Effector memory CD8-positive, alpha-beta T cell (primary cell): ENCODE measurements at regions not wholly inside any gene's neighbourhood (a gene's known extent, or its start where the extent isn't known, plus 50 kb on each side); places are given as distances from the start of the nearest gene placed in this dataset.
"Not testable (repeated sequence)": the region's sequence is repeated elsewhere in the genome, so short reads cannot be mapped to it uniquely, and the experiment has no call there.

ENCODE experiments used
- ATAC-seq: fragments of 150-1000 bp; cut with Tn5 transposase; replicated peaks from 2 replicates; pipeline ENCODE4 v1.10.0; 2021; ENCODE audit warnings: mild to moderate bottlenecking, moderate library complexity
- DNase-seq, 3 experiments: peaks; one replicate each; pipeline ENCODE4 v3.0.0; 2021
- H3K27ac Mint-ChIP-seq, 2 donors: one replicate each; pipeline ENCODE4 v1.8.0; 2022; ENCODE audit warnings: mild to moderate bottlenecking in 2 of 2, mixed read lengths in 2 of 2, moderate library complexity in 2 of 2
- H3K27me3 Mint-ChIP-seq, 2 donors: one replicate each; pipeline ENCODE4 v1.8.0; 2022; ENCODE audit warnings: mixed read lengths in 2 of 2
- H3K36me3 Mint-ChIP-seq: one replicate; pipeline ENCODE4 v1.8.0; 2022; ENCODE audit warnings: mild to moderate bottlenecking, moderate library complexity, mixed read lengths; ENCODE audit not compliant: insufficient read depth
- H3K4me1 Mint-ChIP-seq, 2 donors: one replicate each; pipeline ENCODE4 v1.8.0; 2022; ENCODE audit warnings: low read depth in 2 of 2, mixed read lengths in 2 of 2
- H3K4me3 Mint-ChIP-seq, 2 donors: one replicate each; pipeline ENCODE4 v1.8.0; 2022; ENCODE audit warnings: mild to moderate bottlenecking in 2 of 2, mixed read lengths in 2 of 2, moderate library complexity in 2 of 2
- H3K9me3 Mint-ChIP-seq, 2 donors: one replicate each; pipeline ENCODE4 v1.8.0; 2022; ENCODE audit warnings: mixed read lengths in 2 of 2

- Mint-ChIP-seq H3K4me1 (no peaks in the 10 kb centered on the region), H3K4me3 (no peak overlapping the region), H3K27ac (peak overlapping the region in 1 of 2 donors; percentile 29), H3K9me3 (no peaks in the 10 kb centered on the region), H3K27me3 (peaks cover 0 to 12% of the 10 kb centered on the region in 2 donors), H3K36me3 (peaks cover 17% of the 10 kb centered on the region)
- ATAC-seq (peak; percentile 79), DNase-seq (peak; percentile 79 to 86 (median 83))
These were observed 891.1 kb downstream of the TMEM121 start for GRCh38 chr14:106417224-106418049.

- peaks cover 17% of the 10 kb centered on the region for H3K36me3 Mint-ChIP-seq
- H3K4me3 Mint-ChIP-seq: no peak overlapping the region
- H3K4me1 Mint-ChIP-seq: no peaks in the 10 kb centered on the region
- no peaks in the 10 kb centered on the region for H3K9me3 Mint-ChIP-seq
- H3K27ac Mint-ChIP-seq: no peak overlapping the region
- H3K27me3 Mint-ChIP-seq: peaks cover 0 to 30% of the 10 kb centered on the region in 2 donors
- no peak for DNase-seq
- no peak for ATAC-seq
These were observed 893.1 kb downstream of the TMEM121 start for GRCh38 chr14:106419376-106419965.

GRCh38 chr14:106421431-106422033 is 895.1 kb downstream of the TMEM121 start:
- H3K27me3 Mint-ChIP-seq: peaks cover 0 to 33% of the 10 kb centered on the region in 2 donors
- H3K4me3 Mint-ChIP-seq, H3K27ac Mint-ChIP-seq, H3K4me1 Mint-ChIP-seq, H3K9me3 Mint-ChIP-seq: not testable (repeated sequence)
- DNase-seq (peak in 2 of 3 experiments; percentile 77 to 79), ATAC-seq (peak; percentile 80)
- peaks cover 17% of the 10 kb centered on the region for H3K36me3 Mint-ChIP-seq

- DNase-seq (no peak), ATAC-seq (no peak)
- Mint-ChIP-seq H3K36me3 (peaks cover 16% of the 10 kb centered on the region), H3K9me3 (no peaks in the 10 kb centered on the region), H3K27me3 (peaks cover 0 to 38% of the 10 kb centered on the region in 2 donors), H3K4me3 (no peak overlapping the region), H3K4me1 (no peaks in the 10 kb centered on the region), H3K27ac (no peak overlapping the region)
These were observed 895.7 kb downstream of the TMEM121 start for GRCh38 chr14:106422066-106422465.

GRCh38 chr14:106425150-106425549 is 898.8 kb downstream of the TMEM121 start:
- H3K9me3 Mint-ChIP-seq, H3K4me1 Mint-ChIP-seq, ATAC-seq, H3K27ac Mint-ChIP-seq, H3K36me3 Mint-ChIP-seq, H3K4me3 Mint-ChIP-seq, DNase-seq: not testable (repeated sequence)
- H3K27me3 Mint-ChIP-seq: peaks cover 0 to 53% of the 10 kb centered on the region in 2 donors

GRCh38 chr14:106436310-106436905 is 910.0 kb downstream of the TMEM121 start:
- Mint-ChIP-seq H3K4me1 (no peaks in the 10 kb centered on the region), H3K9me3 (no peaks in the 10 kb centered on the region), H3K4me3 (no peak overlapping the region), H3K36me3 (no peaks in the 10 kb centered on the region), H3K27ac (no peak overlapping the region), H3K27me3 (peaks cover 0 to 35% of the 10 kb centered on the region in 2 donors)
- peak in 2 of 3 experiments; percentile 60 to 61 for DNase-seq
- peak; percentile 50 for ATAC-seq

GRCh38 chr14:106442857-106443256 is 916.5 kb downstream of the TMEM121 start:
- Mint-ChIP-seq H3K4me1 (no peaks in the 10 kb centered on the region), H3K36me3 (no peaks in the 10 kb centered on the region), H3K27me3 (peaks cover 0 to 49% of the 10 kb centered on the region in 2 donors), H3K4me3 (no peak overlapping the region), H3K9me3 (no peaks in the 10 kb centered on the region), H3K27ac (no peak overlapping the region)
- ATAC-seq: peak; percentile 85
- peak in 2 of 3 experiments; percentile 28 to 38 for DNase-seq

- H3K27me3 Mint-ChIP-seq: peaks cover 0 to 3% of the 10 kb centered on the region in 2 donors
- H3K4me3 Mint-ChIP-seq: no peak overlapping the region
- no peaks in the 10 kb centered on the region for H3K9me3 Mint-ChIP-seq
- peaks cover 0 to 4% of the 10 kb centered on the region in 2 donors for H3K4me1 Mint-ChIP-seq
- H3K36me3 Mint-ChIP-seq: no peaks in the 10 kb centered on the region
- DNase-seq (no peak), ATAC-seq (no peak)
- no peak overlapping the region for H3K27ac Mint-ChIP-seq
These were observed 928.6 kb downstream of the TMEM121 start for GRCh38 chr14:106455026-106455425.

- Mint-ChIP-seq H3K4me3 (no peak overlapping the region), H3K27ac (peak overlapping the region in 1 of 2 donors; percentile 60), H3K36me3 (no peaks in the 10 kb centered on the region), H3K27me3 (peaks cover 0 to 6% of the 10 kb centered on the region in 2 donors), H3K4me1 (peaks cover 0 to 12% of the 10 kb centered on the region in 2 donors), H3K9me3 (no peaks in the 10 kb centered on the region)
- peak in 2 of 3 experiments; percentile 62 to 67 for DNase-seq
- peak; percentile 88 for ATAC-seq
These were observed 933.8 kb downstream of the TMEM121 start for GRCh38 chr14:106459971-106460730.

GRCh38 chr14:106460916-106461315 is 934.5 kb downstream of the TMEM121 start:
- H3K4me3 Mint-ChIP-seq: no peak overlapping the region

GRCh38 chr14:106466483-106466882 is 940.1 kb downstream of the TMEM121 start:
- ATAC-seq, H3K27me3 Mint-ChIP-seq, H3K9me3 Mint-ChIP-seq, DNase-seq, H3K4me1 Mint-ChIP-seq, H3K36me3 Mint-ChIP-seq, H3K4me3 Mint-ChIP-seq, H3K27ac Mint-ChIP-seq: not testable (repeated sequence)

More at GRCh38 chr14:106460916-106461315, 934.5 kb downstream of the TMEM121 start:
- H3K4me1 Mint-ChIP-seq: peaks cover 0 to 12% of the 10 kb centered on the region in 2 donors
- peaks cover 0 to 6% of the 10 kb centered on the region in 2 donors for H3K27me3 Mint-ChIP-seq
- ATAC-seq: no peak
- H3K9me3 Mint-ChIP-seq: no peaks in the 10 kb centered on the region
- DNase-seq: no peak
- H3K27ac Mint-ChIP-seq: no peak overlapping the region
- no peaks in the 10 kb centered on the region for H3K36me3 Mint-ChIP-seq

- H3K9me3 Mint-ChIP-seq, H3K4me1 Mint-ChIP-seq, H3K4me3 Mint-ChIP-seq, H3K27ac Mint-ChIP-seq, DNase-seq, H3K27me3 Mint-ChIP-seq, H3K36me3 Mint-ChIP-seq: not testable (repeated sequence)
- ATAC-seq: peak; percentile 74
These were observed 942.5 kb downstream of the TMEM121 start for GRCh38 chr14:106468869-106469268.

GRCh38 chr14:106470028-106470427 is 943.6 kb downstream of the TMEM121 start:
- H3K36me3 Mint-ChIP-seq, DNase-seq, H3K27me3 Mint-ChIP-seq, H3K4me3 Mint-ChIP-seq, H3K9me3 Mint-ChIP-seq, H3K27ac Mint-ChIP-seq, H3K4me1 Mint-ChIP-seq: not testable (repeated sequence)
- ATAC-seq: peak; percentile 37
